Gastrocnemius medialis (tissue), 4 donors: ENCODE measurements at regions not wholly inside any gene's neighbourhood (a gene's known extent, or its start where the extent isn't known, plus 50 kb on each side); places are given as distances from the start of the nearest gene placed in this dataset.
"Not testable (repeated sequence)": the region's sequence is repeated elsewhere in the genome, so short reads cannot be mapped to it uniquely, and the experiment has no call there.

ENCODE experiments used
- ATAC-seq, 2 donors: fragments of 150-250 bp; one replicate each; pipeline ENCODE4 v1.9.1; 2016
- DNase-seq, 2 donors: peaks; one replicate each; pipeline ENCODE4 v3.0.0-alpha.2; 2019
- H3K27ac ChIP-seq, 4 donors: fragments of 200-600 bp; sonication (generic); 1 replicate in 1 of 4; 2 replicates in 3 of 4; pipeline ENCODE4 v1.5.1; 2016 to 2018; ENCODE audit warnings: mild to moderate bottlenecking in 2 of 4, moderate library complexity in 1 of 4
- H3K27me3 ChIP-seq, 3 donors: fragments of 200-600 bp; sonication (generic) in 2 of 3; 1 replicate in 1 of 3; 2 replicates in 2 of 3; pipeline versions ENCODE4 v1.5.1 to v1.6.0; 2016 to 2019; ENCODE audit warnings: mild to moderate bottlenecking in 1 of 3, moderate library complexity in 1 of 3
- H3K36me3 ChIP-seq, 2 donors: fragments of 200-600 bp; sonication (generic) in 1 of 2; one replicate each; pipeline ENCODE4 v1.5.1; 2017 to 2018
- H3K4me1 ChIP-seq, 2 donors: fragments of 200-600 bp; sonication (generic) in 1 of 2; one replicate each; pipeline ENCODE4 v1.5.1; 2016 to 2017; ENCODE audit warnings: mild to moderate bottlenecking in 2 of 2
- H3K4me3 ChIP-seq, 4 donors: fragments of 200-600 bp; sonication (generic) in 3 of 4; 1 replicate in 1 of 4; 2 replicates in 3 of 4; pipeline ENCODE4 v1.5.1; 2016 to 2019; ENCODE audit warnings: mild to moderate bottlenecking in 2 of 4
- H3K9me3 ChIP-seq, 3 donors: fragments of 200-600 bp; sonication (generic) in 2 of 3; 1 replicate in 1 of 3; 2 replicates in 2 of 3; pipeline ENCODE4 v1.5.1; 2016 to 2019
- POLR2A ChIP-seq, 2 donors: fragments of 450-650 bp; IDR thresholded peaks; one replicate each; pipeline ENCODE4 v1.6.1; 2017; ENCODE audit warnings: antibody characterized with exemption in 2 of 2, mild to moderate bottlenecking in 2 of 2, moderate library complexity in 2 of 2
- in situ Hi-C, 4 donors: fragments of 200-750 bp; cut with MboI; loops; one replicate each; pipeline versions ENCODE4 v1.15.0 to v1.8.0; 2017; ENCODE audit warnings: low sequenced_read_pairs in 4 of 4
- intact Hi-C: fragments of 100-400 bp; cut with DNase I; formaldehyde crosslinking; loops from one replicate; pipeline ENCODE4 v1.15.1; 2023; ENCODE audit warnings: low total_unique reads
- TF ChIP-seq, protein P1 (sequence below), 5 experiments: fragments of 450-650 bp in 3 of 5; fragments of 200-600 bp in 2 of 5; sonication (generic) in 2 of 5; IDR thresholded peaks in 4 of 5; conservative IDR thresholded peaks in 1 of 5; 1 replicate in 4 of 5; 2 replicates in 1 of 5; pipeline ENCODE4 v1.5.1; 2016 to 2019; ENCODE audit warnings: antibody characterized with exemption in 5 of 5, mild to moderate bottlenecking in 3 of 5, moderate library complexity in 3 of 5

DNA sequence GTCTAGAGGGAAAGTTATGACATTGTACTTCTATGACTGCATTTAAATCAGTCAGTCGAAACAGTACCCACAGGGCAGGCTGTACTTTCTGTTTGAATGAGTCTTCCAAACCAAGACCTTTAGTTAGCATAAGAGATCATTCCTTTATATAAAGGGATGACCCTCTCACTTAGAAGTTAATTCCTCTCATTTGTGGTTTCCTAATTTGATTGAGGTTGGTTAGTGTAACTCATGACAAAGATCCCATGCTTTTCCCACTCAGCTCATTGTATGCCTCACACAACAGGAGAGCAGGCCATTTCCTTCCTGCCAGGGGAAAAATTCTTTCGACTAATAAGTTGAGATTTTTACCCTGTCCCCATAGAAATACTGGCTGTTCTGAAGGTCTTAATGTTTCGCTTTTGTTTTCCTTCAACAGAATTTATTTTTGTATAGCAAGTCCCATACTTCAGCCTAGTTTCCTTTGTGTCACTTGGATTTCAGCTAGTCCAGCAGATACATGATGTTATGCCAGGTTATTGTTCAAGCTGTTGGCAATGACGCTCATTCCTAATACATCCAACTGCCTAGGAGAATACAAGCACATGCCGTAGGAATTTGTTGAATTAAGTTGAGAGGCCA, 500.7 kb downstream of the SPATA31D1 start:
- Histone ChIP-seq H3K27ac (peak overlapping the region; percentile 53 to 80 (median 62)), H3K4me3 (peak overlapping the region in 1 of 4 donors; percentile 12), H3K9me3 (no peaks in the 10 kb centered on the region), H3K36me3 (no peaks in the 10 kb centered on the region), H3K4me1 (peaks cover 23 to 30% of the 10 kb centered on the region in 2 donors), H3K27me3 (no peaks in the 10 kb centered on the region)
- TF ChIP-seq, protein P1, sequence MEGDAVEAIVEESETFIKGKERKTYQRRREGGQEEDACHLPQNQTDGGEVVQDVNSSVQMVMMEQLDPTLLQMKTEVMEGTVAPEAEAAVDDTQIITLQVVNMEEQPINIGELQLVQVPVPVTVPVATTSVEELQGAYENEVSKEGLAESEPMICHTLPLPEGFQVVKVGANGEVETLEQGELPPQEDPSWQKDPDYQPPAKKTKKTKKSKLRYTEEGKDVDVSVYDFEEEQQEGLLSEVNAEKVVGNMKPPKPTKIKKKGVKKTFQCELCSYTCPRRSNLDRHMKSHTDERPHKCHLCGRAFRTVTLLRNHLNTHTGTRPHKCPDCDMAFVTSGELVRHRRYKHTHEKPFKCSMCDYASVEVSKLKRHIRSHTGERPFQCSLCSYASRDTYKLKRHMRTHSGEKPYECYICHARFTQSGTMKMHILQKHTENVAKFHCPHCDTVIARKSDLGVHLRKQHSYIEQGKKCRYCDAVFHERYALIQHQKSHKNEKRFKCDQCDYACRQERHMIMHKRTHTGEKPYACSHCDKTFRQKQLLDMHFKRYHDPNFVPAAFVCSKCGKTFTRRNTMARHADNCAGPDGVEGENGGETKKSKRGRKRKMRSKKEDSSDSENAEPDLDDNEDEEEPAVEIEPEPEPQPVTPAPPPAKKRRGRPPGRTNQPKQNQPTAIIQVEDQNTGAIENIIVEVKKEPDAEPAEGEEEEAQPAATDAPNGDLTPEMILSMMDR (IDR thresholded peaks at IDR 0.05 in 4 of 5, conservative IDR thresholded peaks at IDR 0.05 in 1 of 5): no peak
- TF ChIP-seq POLR2A (IDR thresholded peaks at IDR 0.05): no peak
- ATAC-seq (peak; percentile 64 to 78), DNase-seq (no peak)
- intact Hi-C loops: loop anchor here (5.0 kb wide), 1 partner anchor 1092 kb away; no protein-coding TSS in a partner anchor
- in situ Hi-C loops: no loop called here

DNA sequence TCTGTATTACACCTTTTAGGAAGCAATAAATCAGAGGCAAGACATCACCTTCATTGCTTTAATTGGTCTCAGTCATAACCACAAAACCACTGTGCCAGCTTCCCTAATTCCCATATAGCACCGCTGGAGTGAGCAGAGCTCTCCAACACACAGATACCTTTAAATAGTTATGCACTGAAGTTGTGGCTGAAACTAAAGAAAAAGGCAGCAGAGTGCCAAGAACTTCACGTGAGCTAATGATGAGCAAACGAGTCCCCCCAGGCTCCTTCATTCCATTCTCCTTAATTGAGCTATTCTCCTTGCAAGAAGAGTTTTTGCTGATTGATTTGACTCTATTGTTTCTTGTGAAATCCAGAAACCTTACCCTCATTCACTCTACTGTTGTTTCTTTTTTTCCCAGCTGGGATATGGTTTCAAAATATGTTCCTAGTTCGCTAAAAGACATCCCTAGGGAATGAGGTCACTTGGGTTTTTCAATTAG, 501.5 kb downstream of the SPATA31D1 start:
- Histone ChIP-seq H3K4me3 (no peak overlapping the region), H3K36me3 (no peaks in the 10 kb centered on the region), H3K9me3 (no peaks in the 10 kb centered on the region), H3K4me1 (peaks cover 23 to 30% of the 10 kb centered on the region in 2 donors), H3K27me3 (no peaks in the 10 kb centered on the region), H3K27ac (peak overlapping the region; percentile 53 to 80 (median 62))
- no peak for DNase-seq
- in situ Hi-C loops (no loop called here), intact Hi-C loops (no loop called here)
- peak in 1 of 2 donors; percentile 25 for ATAC-seq
- TF ChIP-seq POLR2A (IDR thresholded peaks at IDR 0.05): no peak
- TF ChIP-seq, protein P1 (IDR thresholded peaks at IDR 0.05 in 4 of 5, conservative IDR thresholded peaks at IDR 0.05 in 1 of 5): no peak

DNA sequence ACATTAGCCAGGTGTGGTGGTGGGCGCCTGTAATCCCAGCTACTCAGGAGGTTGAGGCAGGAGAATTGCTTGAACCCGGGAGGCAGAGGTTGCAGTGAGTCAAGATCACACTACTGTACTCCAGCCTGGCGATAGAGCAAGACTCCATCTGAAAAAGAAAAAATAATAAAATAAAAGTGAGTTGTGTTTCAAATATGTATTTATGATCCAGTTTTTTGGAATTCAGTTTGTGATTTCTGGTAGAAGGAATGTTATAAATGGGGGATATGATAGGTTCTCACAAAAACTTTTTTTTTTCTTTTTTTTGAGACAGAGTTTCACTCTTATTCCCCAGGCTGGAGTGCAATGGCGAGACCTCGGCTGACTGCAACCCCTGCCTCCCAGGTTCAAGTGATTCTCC, 502.2 kb downstream of the SPATA31D1 start:
- H3K4me3 ChIP-seq, H3K9me3 ChIP-seq, in situ Hi-C loops, DNase-seq, H3K36me3 ChIP-seq, intact Hi-C loops, ATAC-seq, H3K27me3 ChIP-seq: not testable (repeated sequence)
- H3K27ac ChIP-seq: peak overlapping the region in 2 of 4 donors; percentile 53 to 69
- peaks cover 23 to 30% of the 10 kb centered on the region in 2 donors for H3K4me1 ChIP-seq

DNA sequence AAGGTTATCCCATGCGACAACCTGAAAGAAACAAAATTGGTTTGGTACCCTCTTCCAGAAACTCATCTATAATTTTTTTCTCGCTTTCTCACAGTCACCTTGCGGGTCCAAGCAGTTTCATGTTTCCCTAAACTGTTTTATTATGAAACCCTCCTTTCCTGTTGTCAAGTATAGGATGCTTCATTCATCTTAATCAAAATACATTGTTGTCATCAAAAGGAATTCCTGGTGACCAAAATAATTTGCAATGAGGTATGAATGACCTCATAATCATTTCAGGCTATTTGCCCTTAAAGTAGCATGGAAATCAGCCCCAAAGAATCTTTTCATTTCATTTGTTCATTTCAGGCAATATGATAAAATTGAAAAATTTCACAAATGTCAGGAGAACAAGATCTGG, 503.0 kb downstream of the SPATA31D1 start:
- Histone ChIP-seq H3K4me1 (peaks cover 23 to 30% of the 10 kb centered on the region in 2 donors), H3K4me3 (no peak overlapping the region), H3K27ac (no peak overlapping the region), H3K36me3 (no peaks in the 10 kb centered on the region), H3K9me3 (no peaks in the 10 kb centered on the region), H3K27me3 (no peaks in the 10 kb centered on the region)
- in situ Hi-C loops: no loop called here
- intact Hi-C loops: no loop called here
- TF ChIP-seq, protein P1 (IDR thresholded peaks at IDR 0.05 in 4 of 5, conservative IDR thresholded peaks at IDR 0.05 in 1 of 5): no peak
- TF ChIP-seq POLR2A (IDR thresholded peaks at IDR 0.05): no peak
- ATAC-seq (no peak), DNase-seq (no peak)

DNA sequence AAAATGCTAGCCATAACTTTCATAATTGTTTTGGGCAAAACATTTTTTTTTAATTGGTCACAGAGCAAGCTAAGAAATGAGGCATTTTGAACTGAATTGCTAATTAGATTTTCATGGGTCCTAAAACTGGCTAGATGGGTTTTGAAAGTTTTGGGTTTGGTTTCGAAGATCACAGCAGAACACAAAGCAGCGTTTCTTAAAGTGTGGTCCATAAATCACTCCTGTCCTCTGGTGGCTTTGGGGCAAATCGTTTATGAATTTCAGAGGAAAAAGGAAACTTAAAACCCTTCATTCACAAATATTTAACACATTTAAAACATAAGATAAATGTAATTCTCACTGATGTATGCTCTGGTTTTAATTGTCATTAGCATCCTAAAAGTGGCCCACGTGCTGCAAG, 503.7 kb downstream of the SPATA31D1 start:
- intact Hi-C loops (no loop called here), in situ Hi-C loops (no loop called here)
- Histone ChIP-seq H3K27me3 (no peaks in the 10 kb centered on the region), H3K9me3 (no peaks in the 10 kb centered on the region), H3K27ac (no peak overlapping the region), H3K4me1 (peaks cover 23 to 30% of the 10 kb centered on the region in 2 donors), H3K4me3 (no peak overlapping the region), H3K36me3 (no peaks in the 10 kb centered on the region)
- ATAC-seq (no peak), DNase-seq (no peak)
- no peak for TF ChIP-seq POLR2A (IDR thresholded peaks at IDR 0.05)
- TF ChIP-seq, protein P1 (IDR thresholded peaks at IDR 0.05 in 4 of 5, conservative IDR thresholded peaks at IDR 0.05 in 1 of 5): no peak
